ENCODE measurements at regions not wholly inside any gene's neighbourhood (a gene's known extent, or its start where the extent isn't known, plus 50 kb on each side); places are given as distances from the start of the nearest gene placed in this dataset.
"Not testable (repeated sequence)": the region's sequence is repeated elsewhere in the genome, so short reads cannot be mapped to it uniquely, and the experiment has no call there.

DNA sequence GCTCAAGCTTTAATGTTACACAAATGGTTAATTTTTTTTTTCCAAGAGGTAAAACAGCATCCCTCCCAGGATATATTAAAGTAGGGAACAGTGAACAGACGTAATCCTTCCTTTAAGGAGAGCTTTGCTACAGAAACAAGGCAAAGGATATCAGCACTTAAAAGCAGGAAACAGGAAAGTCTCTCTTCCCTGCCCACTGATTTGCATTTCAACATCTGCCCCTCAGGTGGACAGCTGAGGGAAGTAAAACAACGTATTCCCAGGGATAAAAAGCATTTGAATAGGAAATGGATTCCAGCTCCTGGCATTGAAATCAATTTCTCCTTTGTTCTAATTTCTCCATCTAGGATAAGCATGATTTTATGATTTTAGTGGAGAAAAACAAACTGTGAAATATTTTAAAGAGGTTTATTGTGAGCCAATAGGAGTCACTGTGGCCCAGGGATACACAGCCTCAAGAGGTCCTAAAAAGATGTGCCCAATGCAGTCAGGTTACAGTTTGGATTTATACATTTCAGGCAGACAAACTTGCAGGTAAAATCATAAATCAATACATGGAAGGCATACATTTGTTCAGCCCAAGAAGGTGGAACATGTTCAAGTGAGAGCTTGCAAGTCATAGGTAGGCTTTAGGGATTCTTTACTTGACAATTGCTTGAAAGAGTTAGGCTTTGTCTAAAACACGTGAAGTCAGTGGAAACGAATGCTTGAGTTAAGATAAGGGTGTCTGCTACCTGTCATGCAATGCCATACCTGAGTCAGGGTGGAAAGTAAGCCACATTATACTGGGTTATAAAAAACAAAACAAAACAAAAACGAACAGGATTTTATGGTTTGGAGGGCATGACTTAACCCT lies 286.2 kb upstream of the VWC2 start:
- no peak for DNase-seq

- DNase-seq: no peak
Observed at GRCh38 chr7:49487830-49488140, 285.7 kb upstream of the VWC2 start.

- no peak for DNase-seq
Observed at GRCh38 chr7:49488573-49488972, 284.9 kb upstream of the VWC2 start.

DNA sequence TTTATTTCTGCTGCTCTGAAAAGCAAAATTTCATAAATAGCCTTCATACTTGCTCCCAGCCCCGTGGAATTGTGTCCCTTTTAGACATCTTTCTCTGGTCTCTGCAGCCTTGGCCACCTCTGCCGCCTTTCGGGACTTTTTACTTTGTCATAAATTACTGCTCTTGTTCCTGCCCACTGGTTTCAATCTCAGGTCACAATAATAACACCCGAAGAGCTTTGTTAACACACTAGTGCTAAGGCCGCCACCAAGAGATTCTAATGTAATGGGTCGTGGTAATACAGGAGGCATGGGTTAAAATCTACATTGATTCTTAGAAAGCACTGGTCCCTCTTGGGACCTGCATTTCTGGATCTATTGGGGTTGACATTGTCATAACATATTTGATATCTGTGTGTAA lies 276.0 kb upstream of the VWC2 start:
- no peak for DNase-seq

- DNase-seq: no peak
Observed at GRCh38 chr7:49500741-49501140, 272.7 kb upstream of the VWC2 start.

GRCh38 chr7:49507206-49507605 lies 266.2 kb upstream of the VWC2 start:
- not testable (repeated sequence) for DNase-seq

DNA sequence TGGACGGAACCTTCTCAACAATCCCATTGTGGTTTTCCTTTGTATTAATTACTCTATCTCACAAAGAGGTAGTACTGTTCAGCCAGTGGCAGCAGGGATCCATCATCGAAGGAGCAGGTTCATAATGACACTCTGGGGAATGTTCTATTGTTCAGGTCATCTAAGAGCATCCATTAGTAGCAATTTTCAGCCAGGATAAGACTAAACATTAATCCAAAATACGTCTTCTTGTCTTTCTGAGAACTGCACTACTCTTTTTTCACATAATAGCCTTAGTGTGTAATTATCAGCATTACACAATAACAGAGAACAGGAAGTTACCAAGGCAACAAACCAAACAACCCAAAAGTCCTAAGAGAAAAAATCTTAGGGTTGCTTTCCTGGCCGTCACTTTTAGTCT lies 259.5 kb upstream of the VWC2 start:
- no peak for DNase-seq

DNA sequence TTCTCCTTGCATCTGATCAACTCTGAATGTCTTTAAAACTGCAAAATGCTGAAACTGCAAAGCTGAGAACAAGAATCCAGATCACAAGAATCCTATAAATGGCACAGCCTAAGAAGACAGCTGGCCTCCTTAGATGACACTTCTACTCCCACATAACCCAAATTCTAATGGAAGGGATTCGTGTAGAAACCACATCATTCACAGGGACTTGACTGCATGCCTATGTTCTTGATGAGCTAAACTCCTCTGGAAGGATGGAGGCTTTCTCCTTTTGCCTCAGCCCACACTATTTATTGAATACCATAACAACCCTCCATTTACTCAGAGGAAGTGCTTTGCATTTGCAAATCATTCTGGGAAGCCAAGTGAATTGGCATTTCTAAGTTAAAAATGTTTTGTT lies 252.5 kb upstream of the VWC2 start:
- DNase-seq: no peak

DNA sequence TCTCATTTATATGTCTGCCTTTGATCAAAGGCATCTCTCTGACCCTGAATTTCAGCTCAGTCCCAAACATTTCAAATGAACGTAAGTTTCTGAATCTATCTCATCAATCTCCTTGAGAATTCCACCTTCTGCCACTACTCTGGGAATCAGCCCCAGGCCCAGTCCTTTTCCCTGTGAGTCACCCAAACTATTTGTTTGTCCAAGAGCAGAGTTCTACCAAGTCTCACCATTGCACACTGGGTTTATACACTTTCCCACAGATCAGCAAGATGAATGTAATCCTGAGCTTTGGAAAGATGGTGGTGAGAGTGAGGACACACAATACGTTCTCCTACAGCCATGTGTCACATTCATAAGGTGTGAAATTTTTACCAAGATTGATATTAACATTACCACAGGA lies 251.3 kb upstream of the VWC2 start:
- no peak for DNase-seq

DNA sequence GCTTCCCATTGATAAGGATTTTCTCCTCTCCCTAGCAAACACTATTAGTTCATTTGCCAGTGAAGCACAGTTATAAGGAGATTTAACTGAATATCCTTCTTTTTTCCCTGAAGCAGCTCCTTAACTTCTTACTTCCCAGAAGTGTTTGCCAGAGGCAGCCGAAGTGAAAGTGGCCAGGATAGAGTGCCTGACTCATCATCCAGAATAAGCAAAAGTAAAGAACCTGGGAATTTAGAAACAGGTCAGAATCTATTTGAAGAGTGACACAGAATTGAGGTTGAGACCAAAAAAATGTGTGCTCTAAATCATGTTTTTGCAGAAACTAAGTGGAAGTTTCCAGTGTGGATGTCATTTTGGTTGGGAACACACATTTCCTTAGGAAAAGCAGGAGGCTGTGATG lies 249.6 kb upstream of the VWC2 start:
- DNase-seq: no peak

GRCh38 chr7:49527182-49527581 lies 246.3 kb upstream of the VWC2 start:
- DNase-seq: no peak

DNA sequence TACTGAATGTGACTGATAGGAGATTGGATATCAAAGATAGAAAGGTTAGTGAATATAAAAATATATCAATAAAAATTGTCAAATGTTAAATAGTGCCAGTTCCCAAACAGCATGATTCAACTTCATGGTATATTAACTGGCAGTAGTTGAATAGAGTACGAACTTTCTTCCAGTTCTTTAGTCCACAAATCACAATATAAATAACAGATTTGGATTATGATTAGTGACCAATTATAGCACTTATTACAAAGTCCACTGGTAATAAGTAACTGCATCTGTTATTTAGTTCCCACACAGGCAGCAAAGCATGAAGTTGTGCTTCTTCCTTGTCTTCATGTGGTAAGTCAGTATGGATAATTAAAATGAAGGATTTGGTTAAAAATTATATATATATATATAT lies 243.0 kb upstream of the VWC2 start:
- DNase-seq: no peak

GRCh38 chr7:49563693-49564378 lies 209.6 kb upstream of the VWC2 start:
- DNase-seq: no peak

DNA sequence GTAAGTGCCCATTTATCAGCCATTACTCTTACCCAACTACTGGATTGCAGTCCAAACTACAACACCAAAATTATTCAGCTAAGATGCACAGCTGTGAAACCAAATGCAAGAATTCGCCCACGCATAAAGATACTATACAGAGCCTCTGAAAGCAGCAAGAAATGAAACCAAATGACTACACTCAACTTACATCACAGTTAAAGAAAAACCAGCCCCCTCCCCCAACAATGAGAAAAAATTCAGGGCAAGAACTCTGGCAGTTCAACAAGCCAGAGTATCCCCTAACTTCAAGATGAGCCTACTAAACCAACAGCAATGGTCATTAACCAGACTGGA lies 209.1 kb upstream of the VWC2 start:
- DNase-seq: no peak

GRCh38 chr7:49577576-49577975 lies 195.9 kb upstream of the VWC2 start:
- DNase-seq: no peak

GRCh38 chr7:49579408-49579807 lies 194.0 kb upstream of the VWC2 start:
- DNase-seq: no peak

GRCh38 chr7:49580000-49580399 lies 193.4 kb upstream of the VWC2 start:
- DNase-seq: no peak

- no peak for DNase-seq
Observed at GRCh38 chr7:49580761-49581160, 192.7 kb upstream of the VWC2 start.

- DNase-seq: no peak
Observed at GRCh38 chr7:49583440-49583839, 190.0 kb upstream of the VWC2 start.

DNA sequence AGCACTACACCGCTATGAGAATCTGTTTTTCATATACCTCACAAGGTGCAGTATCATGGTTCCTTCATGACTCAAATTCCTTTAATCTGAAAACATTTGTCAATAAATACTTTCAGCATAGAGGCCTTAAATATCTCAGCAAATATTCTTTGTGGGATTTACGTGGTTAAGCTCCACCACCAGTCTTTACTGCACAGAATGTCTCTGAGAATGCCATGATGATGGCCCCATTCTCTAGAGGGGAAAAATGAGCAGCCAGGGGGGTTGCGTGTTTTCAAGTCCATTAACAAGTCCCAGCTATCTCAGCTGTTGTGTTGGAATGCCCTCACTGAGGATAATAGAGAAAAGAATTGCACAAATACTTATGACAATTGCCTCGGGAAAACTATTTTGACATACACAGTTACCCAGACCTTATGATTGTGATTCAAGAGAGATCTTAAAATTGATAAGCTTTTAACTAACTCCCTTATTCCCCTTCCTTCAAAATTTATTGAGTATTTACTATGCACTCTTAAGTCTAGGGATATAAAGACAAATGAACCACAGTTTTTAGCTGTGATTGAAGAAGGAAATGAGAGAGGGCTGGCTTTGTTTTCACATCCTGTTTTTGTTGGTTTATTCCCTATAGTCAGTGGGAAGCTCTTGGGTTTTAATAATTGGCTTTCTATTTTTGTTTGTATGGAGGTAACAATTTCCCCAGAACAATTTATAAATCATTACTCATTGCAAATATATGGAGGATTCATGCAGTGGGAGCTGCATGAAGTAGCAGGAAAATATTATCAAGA lies 176.5 kb upstream of the VWC2 start:
- DNase-seq: no peak

DNA sequence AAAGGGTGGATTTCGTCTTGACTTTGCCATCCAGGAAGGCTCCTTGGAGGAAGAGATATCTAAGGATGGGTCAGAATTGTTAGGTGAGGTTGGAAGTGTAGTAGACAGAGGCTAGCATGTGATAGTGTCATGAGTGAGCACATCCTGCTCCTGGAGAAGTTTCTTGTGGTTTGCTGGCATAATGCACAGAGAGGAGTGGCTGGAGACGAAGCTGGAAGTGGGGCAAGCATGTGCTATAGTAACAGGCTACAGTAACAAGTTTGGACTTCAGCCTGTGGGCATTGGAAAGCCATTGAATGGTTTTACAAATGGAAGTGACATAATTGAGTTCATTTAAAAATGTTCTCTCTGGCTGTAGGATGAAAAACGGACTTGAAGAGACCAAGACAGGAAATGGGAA lies 175.6 kb upstream of the VWC2 start:
- DNase-seq: no peak

GRCh38 chr7:49611951-49612350 lies 161.5 kb upstream of the VWC2 start:
- DNase-seq: no peak

DNA sequence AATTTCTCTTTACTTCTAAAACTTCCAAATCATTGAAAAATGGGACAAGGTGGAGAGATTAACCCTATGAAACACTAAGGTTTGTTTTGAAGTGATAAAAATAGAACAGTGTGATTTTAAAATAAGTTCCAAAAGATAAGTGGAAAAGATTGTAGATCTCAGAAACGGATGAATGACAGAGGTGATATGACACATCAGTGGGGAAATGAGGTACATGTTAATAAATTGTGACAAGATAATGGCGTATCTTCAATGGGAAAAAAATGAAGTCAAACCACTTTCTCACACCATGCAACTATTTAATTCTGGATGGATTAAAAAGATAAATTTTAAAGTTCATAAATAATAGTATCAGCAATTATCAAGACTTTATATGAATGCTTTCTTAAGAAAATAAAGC lies 159.7 kb upstream of the VWC2 start:
- no peak for DNase-seq

GRCh38 chr7:49614974-49615373 lies 158.5 kb upstream of the VWC2 start:
- DNase-seq: not testable (repeated sequence)

Measured in NCI-H1092 treated with DMSO at 0.1 percent for 48 hours (cell line).